ENCODE measurements at regions not wholly inside any gene's neighbourhood (a gene's known extent, or its start where the extent isn't known, plus 50 kb on each side); places are given as distances from the start of the nearest gene placed in this dataset.

GRCh38 chr2:2992634-2993033 lies 385.0 kb downstream of the EIPR1 start:
- no peak overlapping the region for H3K27ac Mint-ChIP-seq
- DNase-seq (ENCODE audit: low spot score in 2 of 2, unreplicated experiment in 2 of 2), result no peak
- no peaks in the 10 kb centered on the region for H3K36me3 Mint-ChIP-seq
- H3K27me3 Mint-ChIP-seq (ENCODE audit: low read depth), result peaks cover 5% of the 10 kb centered on the region
- no peak for TF ChIP-seq CTCF (IDR thresholded peaks at IDR 0.05; ENCODE audit: unreplicated experiment)
- no peaks in the 10 kb centered on the region for H3K4me1 Mint-ChIP-seq
- H3K4me3 Mint-ChIP-seq, result no peak overlapping the region
- peaks cover 23% of the 10 kb centered on the region for H3K9me3 Mint-ChIP-seq

GRCh38 chr2:2985020-2985419 lies 392.6 kb downstream of the EIPR1 start:
- no peak overlapping the region for H3K4me3 Mint-ChIP-seq

GRCh38 chr2:2981000-2981399 lies 396.6 kb downstream of the EIPR1 start:
- Mint-ChIP-seq H3K27me3 (ENCODE audit: low read depth) (peaks cover 20% of the 10 kb centered on the region), H3K27ac (no peak overlapping the region), H3K4me1 (no peaks in the 10 kb centered on the region), H3K4me3 (no peak overlapping the region), H3K9me3 (peaks cover 8% of the 10 kb centered on the region), H3K36me3 (no peaks in the 10 kb centered on the region)
- DNase-seq (ENCODE audit: low spot score in 2 of 2, unreplicated experiment in 2 of 2), result no peak
- TF ChIP-seq CTCF (IDR thresholded peaks at IDR 0.05; ENCODE audit: unreplicated experiment), result no peak

More at GRCh38 chr2:2985020-2985419, 392.6 kb downstream of the EIPR1 start:
- Mint-ChIP-seq H3K27me3 (ENCODE audit: low read depth) (peaks cover 15% of the 10 kb centered on the region), H3K9me3 (peaks cover 22% of the 10 kb centered on the region), H3K27ac (no peak overlapping the region), H3K4me1 (no peaks in the 10 kb centered on the region), H3K36me3 (no peaks in the 10 kb centered on the region)
- no peak for TF ChIP-seq CTCF (IDR thresholded peaks at IDR 0.05; ENCODE audit: unreplicated experiment)
- DNase-seq (ENCODE audit: low spot score in 2 of 2, unreplicated experiment in 2 of 2), result no peak

GRCh38 chr2:2974982-2975381 lies 402.6 kb downstream of the EIPR1 start:
- peaks cover 13% of the 10 kb centered on the region for H3K27me3 Mint-ChIP-seq (ENCODE audit: low read depth)

GRCh38 chr2:2960441-2961133 lies 417.0 kb downstream of the EIPR1 start:
- Mint-ChIP-seq H3K4me3 (no peak overlapping the region), H3K4me1 (peaks cover 14% of the 10 kb centered on the region), H3K27me3 (ENCODE audit: low read depth) (peaks cover 3% of the 10 kb centered on the region), H3K27ac (peak overlapping the region; percentile 5), H3K36me3 (no peaks in the 10 kb centered on the region), H3K9me3 (peaks cover 23% of the 10 kb centered on the region)
- DNase-seq (ENCODE audit: low spot score in 2 of 2, unreplicated experiment in 2 of 2), result peak in 1 of 2 experiments; percentile 55
- no peak for TF ChIP-seq CTCF (IDR thresholded peaks at IDR 0.05; ENCODE audit: unreplicated experiment)

More at GRCh38 chr2:2974982-2975381, 402.6 kb downstream of the EIPR1 start:
- H3K27ac Mint-ChIP-seq, result no peak overlapping the region
- H3K36me3 Mint-ChIP-seq, result no peaks in the 10 kb centered on the region
- H3K4me3 Mint-ChIP-seq, result no peak overlapping the region
- TF ChIP-seq CTCF (IDR thresholded peaks at IDR 0.05; ENCODE audit: unreplicated experiment), result no peak
- no peaks in the 10 kb centered on the region for H3K4me1 Mint-ChIP-seq
- DNase-seq (ENCODE audit: low spot score in 2 of 2, unreplicated experiment in 2 of 2), result no peak
- peaks cover 12% of the 10 kb centered on the region for H3K9me3 Mint-ChIP-seq

Data from mesothelial cell of epicardium (in vitro differentiated cells).